Neural cell (in vitro differentiated cells): ENCODE measurements at regions not wholly inside any gene's neighbourhood (a gene's known extent, or its start where the extent isn't known, plus 50 kb on each side); places are given as distances from the start of the nearest gene placed in this dataset.

Source experiments
- EZH2 ChIP-seq: fragments of 200-600, 300-800 bp; shearing (Covaris generic), sonication (generic); IDR thresholded peaks from 2 replicates; pipeline ENCODE4 v1.6.1; 2014; ENCODE audit warnings: antibody characterized with exemption, low read length, borderline replicate concordance, mild to moderate bottlenecking; ENCODE audit not compliant: insufficient read depth, poor library complexity, severe bottlenecking
- POLR2AphosphoS5 ChIP-seq: IDR thresholded peaks from 2 replicates; pipeline ENCODE4 v1.6.1; 2012
- SMC3 ChIP-seq: fragments of 450-650 bp; conservative IDR thresholded peaks from 2 replicates; pipeline ENCODE4 v1.6.1; 2014; ENCODE audit warnings: antibody characterized with exemption, mild to moderate bottlenecking, moderate library complexity; ENCODE audit not compliant: poor library complexity
- TF ChIP-seq, protein P1 (sequence below): IDR thresholded peaks from 2 replicates; pipeline ENCODE4 v1.6.1; 2012; ENCODE audit warnings: borderline replicate concordance
- TF ChIP-seq, protein P2 (sequence below): fragments of 450-650 bp; IDR thresholded peaks from 2 replicates; pipeline ENCODE4 v1.5.1; 2014; ENCODE audit warnings: antibody characterized with exemption, mild to moderate bottlenecking, moderate library complexity; ENCODE audit not compliant: poor library complexity, severe bottlenecking

DNA sequence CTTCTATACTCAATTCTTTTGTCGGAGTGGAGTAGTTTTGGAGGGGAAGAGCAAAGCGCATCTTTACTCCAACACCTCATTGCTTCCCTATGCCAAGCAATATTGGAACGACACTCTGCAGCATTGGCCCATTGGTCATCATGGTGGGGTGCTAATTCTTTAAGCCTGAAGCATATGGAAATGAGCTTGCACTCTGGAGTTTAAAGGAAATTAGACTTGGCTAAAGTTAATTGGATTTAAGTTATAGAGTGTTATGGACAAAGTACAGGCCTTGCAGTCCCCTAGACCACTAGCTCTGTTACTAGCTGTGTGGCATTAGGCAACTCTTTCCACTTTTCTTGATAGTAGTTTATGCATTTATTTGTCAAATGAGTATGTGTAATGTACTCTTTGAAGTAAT lies 568.3 kb upstream of the TENM4 start:
- TF ChIP-seq, protein P1, sequence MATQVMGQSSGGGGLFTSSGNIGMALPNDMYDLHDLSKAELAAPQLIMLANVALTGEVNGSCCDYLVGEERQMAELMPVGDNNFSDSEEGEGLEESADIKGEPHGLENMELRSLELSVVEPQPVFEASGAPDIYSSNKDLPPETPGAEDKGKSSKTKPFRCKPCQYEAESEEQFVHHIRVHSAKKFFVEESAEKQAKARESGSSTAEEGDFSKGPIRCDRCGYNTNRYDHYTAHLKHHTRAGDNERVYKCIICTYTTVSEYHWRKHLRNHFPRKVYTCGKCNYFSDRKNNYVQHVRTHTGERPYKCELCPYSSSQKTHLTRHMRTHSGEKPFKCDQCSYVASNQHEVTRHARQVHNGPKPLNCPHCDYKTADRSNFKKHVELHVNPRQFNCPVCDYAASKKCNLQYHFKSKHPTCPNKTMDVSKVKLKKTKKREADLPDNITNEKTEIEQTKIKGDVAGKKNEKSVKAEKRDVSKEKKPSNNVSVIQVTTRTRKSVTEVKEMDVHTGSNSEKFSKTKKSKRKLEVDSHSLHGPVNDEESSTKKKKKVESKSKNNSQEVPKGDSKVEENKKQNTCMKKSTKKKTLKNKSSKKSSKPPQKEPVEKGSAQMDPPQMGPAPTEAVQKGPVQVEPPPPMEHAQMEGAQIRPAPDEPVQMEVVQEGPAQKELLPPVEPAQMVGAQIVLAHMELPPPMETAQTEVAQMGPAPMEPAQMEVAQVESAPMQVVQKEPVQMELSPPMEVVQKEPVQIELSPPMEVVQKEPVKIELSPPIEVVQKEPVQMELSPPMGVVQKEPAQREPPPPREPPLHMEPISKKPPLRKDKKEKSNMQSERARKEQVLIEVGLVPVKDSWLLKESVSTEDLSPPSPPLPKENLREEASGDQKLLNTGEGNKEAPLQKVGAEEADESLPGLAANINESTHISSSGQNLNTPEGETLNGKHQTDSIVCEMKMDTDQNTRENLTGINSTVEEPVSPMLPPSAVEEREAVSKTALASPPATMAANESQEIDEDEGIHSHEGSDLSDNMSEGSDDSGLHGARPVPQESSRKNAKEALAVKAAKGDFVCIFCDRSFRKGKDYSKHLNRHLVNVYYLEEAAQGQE = no peak
- TF ChIP-seq, protein P2, sequence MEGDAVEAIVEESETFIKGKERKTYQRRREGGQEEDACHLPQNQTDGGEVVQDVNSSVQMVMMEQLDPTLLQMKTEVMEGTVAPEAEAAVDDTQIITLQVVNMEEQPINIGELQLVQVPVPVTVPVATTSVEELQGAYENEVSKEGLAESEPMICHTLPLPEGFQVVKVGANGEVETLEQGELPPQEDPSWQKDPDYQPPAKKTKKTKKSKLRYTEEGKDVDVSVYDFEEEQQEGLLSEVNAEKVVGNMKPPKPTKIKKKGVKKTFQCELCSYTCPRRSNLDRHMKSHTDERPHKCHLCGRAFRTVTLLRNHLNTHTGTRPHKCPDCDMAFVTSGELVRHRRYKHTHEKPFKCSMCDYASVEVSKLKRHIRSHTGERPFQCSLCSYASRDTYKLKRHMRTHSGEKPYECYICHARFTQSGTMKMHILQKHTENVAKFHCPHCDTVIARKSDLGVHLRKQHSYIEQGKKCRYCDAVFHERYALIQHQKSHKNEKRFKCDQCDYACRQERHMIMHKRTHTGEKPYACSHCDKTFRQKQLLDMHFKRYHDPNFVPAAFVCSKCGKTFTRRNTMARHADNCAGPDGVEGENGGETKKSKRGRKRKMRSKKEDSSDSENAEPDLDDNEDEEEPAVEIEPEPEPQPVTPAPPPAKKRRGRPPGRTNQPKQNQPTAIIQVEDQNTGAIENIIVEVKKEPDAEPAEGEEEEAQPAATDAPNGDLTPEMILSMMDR = no peak
- TF ChIP-seq POLR2AphosphoS5 (no peak), EZH2 (no peak), SMC3 (no peak)
